ENCODE measurements at regions not wholly inside any gene's neighbourhood (a gene's known extent, or its start where the extent isn't known, plus 50 kb on each side); places are given as distances from the start of the nearest gene placed in this dataset.

DNA sequence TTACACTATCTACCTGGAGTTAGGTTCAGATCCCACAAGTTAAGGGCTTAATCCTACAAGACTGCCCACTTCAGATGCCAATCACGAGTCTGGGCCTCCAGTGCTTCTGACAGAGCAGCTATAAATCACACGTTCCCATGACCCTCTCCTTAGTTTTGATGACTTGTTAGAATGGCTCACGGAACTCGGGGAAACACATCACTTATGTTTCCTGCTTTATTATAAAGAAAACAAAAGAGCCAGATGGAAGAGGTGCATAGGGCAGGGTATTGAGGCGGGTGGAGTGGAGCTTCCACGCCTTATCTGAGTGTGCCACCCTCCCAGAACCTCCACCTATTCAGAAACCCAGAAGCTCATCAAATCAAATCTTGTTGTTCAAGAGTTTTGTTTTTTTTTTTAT, 170.8 kb downstream of the MOBP start:
- TF ChIP-seq, protein P1, sequence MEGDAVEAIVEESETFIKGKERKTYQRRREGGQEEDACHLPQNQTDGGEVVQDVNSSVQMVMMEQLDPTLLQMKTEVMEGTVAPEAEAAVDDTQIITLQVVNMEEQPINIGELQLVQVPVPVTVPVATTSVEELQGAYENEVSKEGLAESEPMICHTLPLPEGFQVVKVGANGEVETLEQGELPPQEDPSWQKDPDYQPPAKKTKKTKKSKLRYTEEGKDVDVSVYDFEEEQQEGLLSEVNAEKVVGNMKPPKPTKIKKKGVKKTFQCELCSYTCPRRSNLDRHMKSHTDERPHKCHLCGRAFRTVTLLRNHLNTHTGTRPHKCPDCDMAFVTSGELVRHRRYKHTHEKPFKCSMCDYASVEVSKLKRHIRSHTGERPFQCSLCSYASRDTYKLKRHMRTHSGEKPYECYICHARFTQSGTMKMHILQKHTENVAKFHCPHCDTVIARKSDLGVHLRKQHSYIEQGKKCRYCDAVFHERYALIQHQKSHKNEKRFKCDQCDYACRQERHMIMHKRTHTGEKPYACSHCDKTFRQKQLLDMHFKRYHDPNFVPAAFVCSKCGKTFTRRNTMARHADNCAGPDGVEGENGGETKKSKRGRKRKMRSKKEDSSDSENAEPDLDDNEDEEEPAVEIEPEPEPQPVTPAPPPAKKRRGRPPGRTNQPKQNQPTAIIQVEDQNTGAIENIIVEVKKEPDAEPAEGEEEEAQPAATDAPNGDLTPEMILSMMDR (IDR thresholded peaks at IDR 0.05; ENCODE audit: low read length): no peak
- no peak for TF ChIP-seq EZH2 (IDR thresholded peaks at IDR 0.05; ENCODE audit: borderline replicate concordance, low read length)

All from OCI-LY1 (cell line).